Stromal cell of bone marrow (primary cell): ENCODE measurements at regions not wholly inside any gene's neighbourhood (a gene's known extent, or its start where the extent isn't known, plus 50 kb on each side); places are given as distances from the start of the nearest gene placed in this dataset.
"Not testable (repeated sequence)": the region's sequence is repeated elsewhere in the genome, so short reads cannot be mapped to it uniquely, and the experiment has no call there.

Experiments
- DNase-seq: peaks from one replicate; pipeline ENCODE4 v3.0.0-alpha.2; 2012; ENCODE audit warnings: low read depth

- not testable (repeated sequence) for DNase-seq
Observed at GRCh38 chr7:76117306-76117991, 69.5 kb downstream of the MDH2 start.

DNA sequence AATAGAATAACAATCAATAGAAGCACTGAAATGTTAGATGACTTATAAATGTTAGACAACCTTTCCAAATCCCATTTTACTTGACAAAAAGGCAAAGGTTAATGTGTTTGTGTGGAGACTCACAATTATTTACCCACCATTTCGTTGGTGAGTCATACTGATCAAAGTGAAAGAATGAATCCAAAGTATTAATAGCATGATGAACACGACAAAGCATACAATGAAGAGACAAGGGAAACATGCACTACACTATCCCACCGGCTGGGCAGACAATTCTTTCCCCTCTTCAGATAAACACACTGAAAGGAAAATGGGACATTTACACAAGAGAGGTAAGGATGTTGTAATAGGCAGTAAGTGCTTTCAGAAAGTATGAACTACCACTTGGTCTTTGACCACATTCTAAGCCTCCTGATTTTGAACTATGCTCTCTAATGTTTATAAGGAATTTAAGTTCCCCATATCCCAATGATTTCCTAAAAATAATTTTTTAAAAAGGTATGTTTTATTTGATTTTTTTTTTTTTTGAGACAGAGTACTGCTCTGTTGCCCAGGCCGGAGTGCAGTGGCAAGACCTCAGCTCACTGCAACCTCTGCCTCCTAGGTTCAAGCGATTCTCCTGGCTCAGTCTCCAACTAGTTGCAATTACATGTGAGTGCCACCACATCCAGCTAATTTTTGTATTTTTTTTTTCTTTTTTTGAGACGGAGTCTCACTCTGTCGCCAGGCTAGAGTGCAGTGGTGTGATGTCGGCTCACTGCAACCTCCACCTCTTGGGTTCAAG, 70.5 kb downstream of the MDH2 start:
- not testable (repeated sequence) for DNase-seq

- DNase-seq = no peak
Observed at GRCh38 chr7:76121044-76121443, 73.1 kb downstream of the MDH2 start.

DNA sequence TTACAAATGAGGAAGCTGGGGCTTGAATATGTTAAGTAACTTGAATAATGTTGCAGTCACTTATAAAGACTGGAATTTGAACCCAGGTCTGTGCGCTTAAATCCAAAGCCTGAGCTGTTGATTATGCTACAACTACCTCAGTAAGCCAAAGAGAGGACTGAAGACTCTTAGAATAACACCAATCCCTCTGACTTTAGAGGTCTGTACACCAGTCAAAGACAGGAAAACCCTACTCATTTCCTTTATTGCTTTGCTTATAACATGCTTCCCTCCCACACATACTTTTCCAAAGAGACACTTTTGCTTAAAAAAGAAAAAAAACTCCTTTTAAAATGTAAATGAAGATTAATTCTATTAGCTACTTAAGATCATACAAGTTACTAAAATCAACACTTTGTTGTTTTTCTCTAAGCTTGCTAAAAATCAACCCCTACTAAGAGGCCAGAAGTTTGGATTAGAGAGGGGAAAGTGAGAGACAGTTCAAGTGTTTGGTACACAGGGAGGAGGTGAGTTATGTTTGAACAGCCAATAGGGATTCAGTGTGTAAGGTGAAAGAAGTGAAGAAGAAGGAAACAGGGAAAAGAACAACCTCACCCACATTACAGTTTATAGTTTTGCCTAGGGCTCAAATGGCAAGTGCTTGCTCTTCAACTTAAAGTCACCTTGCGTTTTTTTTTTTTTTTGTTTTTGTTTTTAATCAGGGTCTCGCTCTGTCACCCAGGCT, 74.8 kb downstream of the MDH2 start:
- no peak for DNase-seq

GRCh38 chr7:76123316-76123715, 75.4 kb downstream of the MDH2 start:
- no peak for DNase-seq

DNA sequence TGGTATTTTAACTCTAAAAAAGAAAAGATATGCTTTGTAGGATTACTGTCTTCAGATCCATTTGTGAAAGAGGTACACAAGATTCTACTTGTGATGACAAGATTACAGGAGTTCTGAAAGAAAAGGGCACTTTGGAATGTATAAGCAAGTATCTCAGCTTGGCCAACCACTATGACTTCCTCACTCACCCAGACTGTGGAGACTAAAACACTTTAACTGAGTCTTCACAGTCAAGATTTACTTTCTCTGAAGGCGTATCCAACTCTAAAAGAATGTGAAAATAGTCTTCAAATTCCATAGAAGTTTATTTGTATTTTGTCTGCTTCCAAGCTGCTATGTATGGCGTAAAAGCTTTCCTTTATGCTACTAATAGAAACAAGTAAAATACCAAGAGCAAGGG, 76.1 kb upstream of the SRRM3 start:
- DNase-seq = no peak

DNA sequence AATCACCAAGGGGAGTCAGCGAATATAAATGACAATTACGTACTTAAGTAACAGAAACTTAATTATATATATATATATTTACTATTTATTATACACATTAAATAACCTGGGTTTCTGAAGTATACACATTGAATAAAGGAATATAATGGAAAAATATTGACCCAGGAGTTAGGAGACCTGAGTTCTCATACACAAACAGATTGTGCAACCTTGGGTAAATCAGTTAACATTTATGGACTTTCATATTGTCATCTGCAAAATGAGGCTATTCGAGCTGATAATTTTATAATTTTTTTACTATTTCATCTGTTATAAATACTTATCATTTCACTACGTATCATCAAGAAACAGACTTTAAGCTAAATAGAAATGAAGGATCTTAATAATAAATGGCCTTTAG, 75.1 kb upstream of the SRRM3 start:
- DNase-seq = no peak

GRCh38 chr7:76129366-76129765, 72.3 kb upstream of the SRRM3 start:
- no peak for DNase-seq

DNA sequence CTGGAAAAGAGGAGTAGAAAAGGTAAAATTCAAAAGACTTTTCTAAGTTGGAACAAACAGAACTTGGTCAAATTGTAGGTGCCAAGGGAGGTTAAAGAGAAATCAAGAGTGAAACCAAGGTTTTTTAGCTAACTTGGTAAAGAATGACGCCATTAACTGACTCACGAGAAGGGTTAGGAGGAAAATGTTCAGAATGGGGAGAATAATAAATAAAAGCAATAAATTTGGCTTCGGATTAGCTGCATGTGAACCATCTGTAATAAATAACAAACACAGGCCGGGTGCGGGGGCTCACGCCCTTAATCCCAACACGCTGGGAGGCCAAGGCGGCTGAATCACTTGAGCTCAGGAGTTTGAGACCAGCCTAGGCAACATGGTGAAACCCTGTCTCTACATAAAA, 71.9 kb upstream of the SRRM3 start:
- no peak for DNase-seq

DNA sequence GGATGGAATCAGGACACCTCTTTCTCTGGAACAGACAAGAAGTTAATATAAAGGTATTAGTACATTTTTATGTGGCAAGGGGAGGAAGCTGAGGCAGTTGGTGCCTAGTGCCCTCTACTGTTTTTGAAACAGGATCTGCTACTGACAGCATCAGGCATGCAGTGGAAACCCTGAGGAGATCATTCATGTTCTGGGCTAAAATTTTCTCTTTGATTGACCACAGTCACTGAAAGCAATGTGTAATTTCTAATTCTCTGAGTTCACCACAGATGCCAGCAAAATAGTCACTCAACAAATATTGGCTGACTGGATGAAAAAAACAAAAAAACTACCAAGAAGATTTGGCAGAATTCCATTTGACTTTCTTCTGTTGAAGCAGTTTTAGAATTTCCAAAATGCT, 71.0 kb upstream of the SRRM3 start:
- DNase-seq = peak; percentile 44

GRCh38 chr7:76131887-76132286, 69.8 kb upstream of the SRRM3 start:
- not testable (repeated sequence) for DNase-seq

DNA sequence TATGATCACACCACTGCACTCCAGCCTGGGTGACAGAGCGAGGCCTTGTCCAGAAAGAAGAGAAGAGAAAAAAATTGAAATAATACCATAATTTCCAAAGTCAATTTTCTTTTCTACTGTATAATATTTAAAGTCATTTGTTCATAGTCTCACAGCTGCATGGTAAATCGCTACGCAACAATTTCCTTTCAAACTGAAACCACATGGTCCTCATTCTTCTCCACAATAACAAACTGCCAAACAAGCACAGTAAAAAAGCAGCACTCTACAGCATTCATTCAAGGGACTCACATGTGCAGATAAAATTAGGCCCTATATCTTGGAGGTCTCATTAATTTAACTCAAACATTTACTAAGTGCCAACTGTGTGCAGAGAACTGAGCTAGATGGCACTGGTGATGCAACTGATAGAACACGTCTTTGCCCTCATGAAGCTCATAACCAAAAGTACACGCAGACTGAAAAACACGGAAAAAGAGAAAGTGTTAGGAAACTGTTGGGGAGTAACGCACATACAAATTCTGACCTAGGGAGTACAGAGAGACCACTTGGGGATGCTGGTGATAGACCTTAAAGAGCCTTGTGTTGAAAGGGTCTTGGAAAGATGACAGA, 68.4 kb upstream of the SRRM3 start:
- DNase-seq = no peak

- no peak for DNase-seq
Observed at GRCh38 chr7:76133839-76134238, 67.9 kb upstream of the SRRM3 start.

DNA sequence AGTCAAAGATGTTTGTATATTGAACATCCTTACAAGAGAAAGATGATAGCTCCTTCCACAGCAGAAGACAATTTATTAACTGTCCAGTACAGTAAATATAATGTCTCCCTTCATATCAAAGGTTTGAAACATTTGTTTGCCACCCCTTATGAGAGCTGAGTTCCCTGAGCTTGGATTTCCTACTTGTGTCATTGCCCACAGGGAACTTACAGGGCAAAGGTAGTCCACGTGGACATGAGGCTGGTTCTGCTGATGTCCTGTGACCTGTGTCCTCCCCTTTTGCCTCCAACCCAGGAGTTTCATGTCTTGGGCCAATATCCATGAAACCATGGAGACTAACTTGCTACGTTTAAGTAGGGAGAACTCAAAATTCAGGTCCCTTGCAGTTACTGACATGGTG, 66.4 kb upstream of the SRRM3 start:
- not testable (repeated sequence) for DNase-seq

DNA sequence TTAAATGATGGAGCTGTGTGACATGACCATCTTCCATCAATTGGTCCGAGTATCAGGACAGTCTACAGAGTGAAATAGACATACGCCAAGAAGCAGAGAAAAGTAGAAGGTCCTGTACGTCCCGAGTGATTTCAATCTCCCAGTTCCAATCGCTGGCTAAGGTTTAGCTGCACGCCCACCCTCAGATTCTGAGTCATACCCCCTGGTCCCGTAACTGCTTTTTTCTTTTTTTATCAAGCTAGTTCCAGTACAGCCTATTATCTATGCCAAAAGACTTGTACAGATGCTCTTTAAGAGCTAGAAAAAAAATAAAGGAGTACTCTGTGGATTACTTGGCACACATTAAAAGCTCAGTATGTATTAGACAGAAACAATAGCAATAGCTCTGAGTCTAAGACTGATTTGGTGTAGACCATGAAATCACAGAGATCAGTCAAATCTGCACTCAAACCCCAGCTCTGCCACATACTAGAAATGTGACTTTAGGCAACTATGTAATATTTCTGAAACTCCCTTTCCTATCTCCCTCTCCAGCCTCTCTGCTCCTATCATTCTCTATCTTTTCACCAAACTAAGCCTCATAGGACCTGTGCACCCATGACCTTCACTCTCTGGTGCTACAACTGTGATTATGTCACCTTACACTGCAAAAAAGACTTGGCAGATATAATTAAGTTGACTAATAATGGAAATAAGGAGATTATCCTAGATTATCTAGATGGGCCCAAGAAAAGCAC, 63.0 kb upstream of the SRRM3 start:
- not testable (repeated sequence) for DNase-seq

DNA sequence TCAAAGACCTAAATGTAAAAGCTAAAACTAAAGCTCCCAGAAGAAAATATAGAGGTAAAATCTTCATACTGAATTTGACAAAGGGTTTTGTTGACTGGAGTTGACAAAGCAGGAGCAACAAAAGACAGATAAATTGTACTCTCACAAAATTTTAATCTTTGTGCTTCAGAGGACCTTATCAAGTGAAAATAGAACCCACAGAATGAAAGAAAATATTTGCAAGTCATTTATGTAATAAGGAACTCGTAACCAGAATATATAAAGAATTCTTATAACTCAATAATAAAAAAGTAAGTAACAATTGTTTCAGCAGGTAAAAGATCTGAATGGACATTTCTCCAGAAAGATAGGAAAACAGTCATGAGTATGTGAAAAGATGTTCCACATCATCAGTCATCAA, 62.0 kb upstream of the SRRM3 start:
- DNase-seq = no peak

DNA sequence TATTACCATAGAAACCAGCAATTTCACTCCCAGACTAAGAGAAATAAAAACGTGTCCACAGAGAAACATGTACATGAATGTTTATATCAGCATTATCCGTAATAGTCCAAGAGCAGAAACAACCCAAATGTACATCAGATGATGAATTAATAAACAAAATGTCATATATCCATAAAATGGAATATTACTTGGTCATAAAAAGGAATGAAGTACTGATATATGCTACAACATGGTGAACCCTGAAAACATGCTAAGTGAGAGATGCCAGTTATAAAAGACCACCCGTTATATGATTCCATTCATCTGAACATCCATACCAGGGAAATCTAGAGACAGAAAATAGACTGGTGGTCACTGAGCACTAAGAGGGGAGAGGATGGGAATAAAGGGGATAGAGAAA, 61.4 kb upstream of the SRRM3 start:
- DNase-seq = not testable (repeated sequence)

- no peak for DNase-seq
Observed at GRCh38 chr7:76142861-76143260, 58.8 kb upstream of the SRRM3 start.

GRCh38 chr7:76144664-76145270, 56.9 kb upstream of the SRRM3 start:
- DNase-seq = not testable (repeated sequence)

- DNase-seq = no peak
Observed at GRCh38 chr7:76146374-76146773, 55.3 kb upstream of the SRRM3 start.

- DNase-seq = not testable (repeated sequence)
Observed at GRCh38 chr7:76148947-76149346, 52.7 kb upstream of the SRRM3 start.
